ENCODE measurements at regions not wholly inside any gene's neighbourhood (a gene's known extent, or its start where the extent isn't known, plus 50 kb on each side); places are given as distances from the start of the nearest gene placed in this dataset.

DNA sequence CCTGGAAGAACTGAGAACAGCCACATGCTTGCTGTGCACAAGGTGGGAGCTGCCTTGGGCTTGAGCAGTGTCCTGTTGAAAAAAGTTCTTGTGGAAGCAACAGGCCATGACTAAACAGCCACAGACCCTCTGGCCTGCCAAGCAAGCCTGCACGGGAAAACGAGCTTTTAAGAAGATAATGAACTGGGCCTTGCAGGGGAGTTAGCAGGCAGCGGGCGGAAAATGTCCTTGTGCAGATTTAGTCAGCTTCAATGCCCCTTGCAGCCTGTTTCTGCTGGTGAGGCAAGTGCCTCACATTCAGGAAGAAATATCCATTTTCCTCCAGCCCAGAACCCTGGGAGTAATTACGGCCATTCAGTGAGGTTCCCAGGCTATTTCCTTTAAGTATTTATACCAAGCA is 126.2 kb upstream of the KLHL25 start:
- DNase-seq (ENCODE audit: low read depth), result no peak
- TF ChIP-seq, protein P1, sequence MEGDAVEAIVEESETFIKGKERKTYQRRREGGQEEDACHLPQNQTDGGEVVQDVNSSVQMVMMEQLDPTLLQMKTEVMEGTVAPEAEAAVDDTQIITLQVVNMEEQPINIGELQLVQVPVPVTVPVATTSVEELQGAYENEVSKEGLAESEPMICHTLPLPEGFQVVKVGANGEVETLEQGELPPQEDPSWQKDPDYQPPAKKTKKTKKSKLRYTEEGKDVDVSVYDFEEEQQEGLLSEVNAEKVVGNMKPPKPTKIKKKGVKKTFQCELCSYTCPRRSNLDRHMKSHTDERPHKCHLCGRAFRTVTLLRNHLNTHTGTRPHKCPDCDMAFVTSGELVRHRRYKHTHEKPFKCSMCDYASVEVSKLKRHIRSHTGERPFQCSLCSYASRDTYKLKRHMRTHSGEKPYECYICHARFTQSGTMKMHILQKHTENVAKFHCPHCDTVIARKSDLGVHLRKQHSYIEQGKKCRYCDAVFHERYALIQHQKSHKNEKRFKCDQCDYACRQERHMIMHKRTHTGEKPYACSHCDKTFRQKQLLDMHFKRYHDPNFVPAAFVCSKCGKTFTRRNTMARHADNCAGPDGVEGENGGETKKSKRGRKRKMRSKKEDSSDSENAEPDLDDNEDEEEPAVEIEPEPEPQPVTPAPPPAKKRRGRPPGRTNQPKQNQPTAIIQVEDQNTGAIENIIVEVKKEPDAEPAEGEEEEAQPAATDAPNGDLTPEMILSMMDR (IDR thresholded peaks at IDR 0.05; ENCODE audit: insufficient read depth, low read depth, low read length, missing control alignments), result no peak
- H3K4me3 ChIP-seq (ENCODE audit: low read depth, low read length), result no peak overlapping the region

DNA sequence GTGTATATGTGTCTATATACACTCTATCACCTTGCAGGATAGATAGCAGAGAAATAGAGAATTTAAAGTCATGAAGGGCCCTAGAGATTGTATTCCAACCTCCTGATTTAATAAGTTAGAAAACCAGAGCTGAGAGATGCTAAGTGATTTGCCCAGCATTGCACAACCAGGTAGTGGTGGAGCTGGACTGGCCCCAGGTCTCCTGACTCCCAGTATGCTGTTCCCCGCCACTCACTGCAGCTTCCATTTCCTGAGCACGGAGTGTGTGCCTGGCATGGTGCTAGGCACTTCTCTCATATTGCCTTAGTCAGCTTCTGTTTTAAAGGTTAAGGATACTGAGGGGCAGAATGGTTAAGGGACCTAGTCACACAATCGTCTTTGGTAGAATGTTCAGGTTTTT is 129.4 kb upstream of the KLHL25 start:
- no peak for DNase-seq (ENCODE audit: low read depth)
- no peak overlapping the region for H3K4me3 ChIP-seq (ENCODE audit: low read depth, low read length)
- TF ChIP-seq, protein P1 (IDR thresholded peaks at IDR 0.05; ENCODE audit: insufficient read depth, low read depth, low read length, missing control alignments), result no peak

DNA sequence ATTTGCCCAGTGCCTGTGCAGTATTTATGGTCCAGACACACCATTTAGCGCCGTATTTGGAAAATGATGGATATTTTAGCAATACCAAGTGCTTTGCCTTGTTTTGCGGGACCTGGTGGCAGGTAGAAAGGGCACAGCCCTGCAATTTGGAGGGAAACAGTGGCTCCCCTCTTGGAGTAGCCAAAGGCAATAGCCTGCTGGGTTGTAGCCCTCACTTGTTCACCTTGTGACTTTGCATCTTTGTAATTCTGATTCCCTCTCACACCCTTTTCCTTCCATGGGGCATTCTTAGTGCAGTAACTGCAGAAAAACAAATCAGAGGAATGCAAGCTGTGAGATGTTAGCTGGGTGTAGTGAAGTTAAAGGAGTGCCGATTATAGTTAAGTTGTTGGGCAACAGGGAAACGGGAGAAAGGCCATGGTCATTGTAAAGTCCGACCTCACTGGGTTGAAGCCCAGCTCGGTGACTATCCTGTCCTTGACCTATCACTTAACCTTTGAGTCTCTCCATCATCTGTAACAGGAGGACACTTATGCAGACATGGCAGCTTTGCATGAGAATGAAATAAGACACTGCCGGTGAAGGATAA is 131.0 kb upstream of the KLHL25 start:
- no peak overlapping the region for H3K4me3 ChIP-seq (ENCODE audit: low read depth, low read length)
- no peak for DNase-seq (ENCODE audit: low read depth)

DNA sequence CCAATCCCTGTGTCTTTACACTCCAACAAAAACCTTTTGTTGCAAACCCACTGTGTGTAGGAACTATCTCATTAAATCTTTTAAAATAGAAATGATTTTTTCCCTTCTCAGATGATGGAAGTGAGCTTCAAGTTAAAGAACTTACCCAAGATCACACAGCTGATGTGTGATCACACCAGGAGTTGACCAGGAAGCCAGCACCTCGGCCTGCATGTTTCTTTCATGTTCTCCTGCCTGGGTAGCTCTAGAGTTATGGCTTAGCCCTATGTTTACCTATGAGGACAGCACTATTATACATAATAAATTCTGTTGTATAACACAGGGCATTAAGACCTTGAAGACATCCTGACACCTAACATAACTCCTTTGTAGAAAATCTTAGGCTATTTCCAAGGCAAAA is 132.1 kb upstream of the KLHL25 start:
- TF ChIP-seq, protein P1 (IDR thresholded peaks at IDR 0.05; ENCODE audit: insufficient read depth, low read depth, low read length, missing control alignments), result no peak
- no peak overlapping the region for H3K4me3 ChIP-seq (ENCODE audit: low read depth, low read length)
- DNase-seq (ENCODE audit: low read depth), result no peak

More for the DNA sequence above, 131.0 kb upstream of the KLHL25 start:
- TF ChIP-seq, protein P1 (IDR thresholded peaks at IDR 0.05; ENCODE audit: insufficient read depth, low read depth, low read length, missing control alignments), result no peak

DNA sequence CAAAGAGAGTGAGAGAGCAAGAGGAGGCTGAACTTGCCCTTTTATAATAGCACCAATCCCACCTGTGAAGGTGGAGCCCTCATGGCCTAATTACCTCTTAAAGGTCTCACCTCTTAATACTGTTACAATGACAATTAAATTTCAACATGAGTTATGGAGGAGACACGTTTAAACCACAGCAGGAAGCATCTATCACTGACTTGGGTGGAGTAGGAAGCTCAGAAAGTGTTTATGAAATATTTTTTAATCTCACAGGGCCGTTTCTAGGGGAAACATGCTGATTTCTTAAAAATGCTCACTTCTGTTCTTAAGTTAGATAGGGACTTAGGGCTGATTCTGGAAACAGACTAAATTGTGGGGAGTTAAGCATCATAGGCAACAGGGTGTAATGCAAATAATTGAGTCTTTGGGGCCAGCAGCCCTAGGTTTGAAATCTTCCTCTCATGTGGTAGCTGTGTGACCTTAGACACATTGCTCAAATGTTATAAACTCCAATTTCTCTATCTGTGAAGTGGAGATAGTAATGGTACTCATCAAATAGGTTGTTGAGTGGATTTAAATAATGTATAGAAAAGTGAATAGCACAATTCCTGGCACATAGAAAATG is 133.3 kb upstream of the KLHL25 start:
- H3K4me3 ChIP-seq (ENCODE audit: low read depth, low read length), result no peak overlapping the region
- no peak for DNase-seq (ENCODE audit: low read depth)
- TF ChIP-seq, protein P1 (IDR thresholded peaks at IDR 0.05; ENCODE audit: insufficient read depth, low read depth, low read length, missing control alignments), result no peak

DNA sequence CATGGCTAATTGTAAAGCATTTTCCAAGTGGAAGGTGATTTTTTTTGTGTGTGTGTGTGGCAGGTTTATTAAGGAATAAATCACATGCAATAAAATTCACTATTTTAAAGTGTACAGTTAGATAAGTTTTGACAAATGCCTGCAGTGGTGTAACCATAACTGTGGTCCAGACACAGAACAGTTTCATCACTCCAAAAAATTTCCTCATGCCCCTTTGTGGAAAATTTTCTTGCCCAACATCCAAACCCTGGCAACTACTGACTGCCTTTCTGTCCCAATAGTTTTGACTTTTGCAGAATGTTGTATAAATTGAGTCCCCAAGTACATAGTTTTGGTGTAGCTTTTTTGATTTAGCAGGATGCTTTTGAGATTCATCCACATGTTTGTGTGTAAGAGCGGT is 135.1 kb upstream of the KLHL25 start:
- DNase-seq (ENCODE audit: low read depth), result no peak
- H3K4me3 ChIP-seq (ENCODE audit: low read depth, low read length), result no peak overlapping the region
- TF ChIP-seq, protein P1 (IDR thresholded peaks at IDR 0.05; ENCODE audit: insufficient read depth, low read depth, low read length, missing control alignments), result no peak

DNA sequence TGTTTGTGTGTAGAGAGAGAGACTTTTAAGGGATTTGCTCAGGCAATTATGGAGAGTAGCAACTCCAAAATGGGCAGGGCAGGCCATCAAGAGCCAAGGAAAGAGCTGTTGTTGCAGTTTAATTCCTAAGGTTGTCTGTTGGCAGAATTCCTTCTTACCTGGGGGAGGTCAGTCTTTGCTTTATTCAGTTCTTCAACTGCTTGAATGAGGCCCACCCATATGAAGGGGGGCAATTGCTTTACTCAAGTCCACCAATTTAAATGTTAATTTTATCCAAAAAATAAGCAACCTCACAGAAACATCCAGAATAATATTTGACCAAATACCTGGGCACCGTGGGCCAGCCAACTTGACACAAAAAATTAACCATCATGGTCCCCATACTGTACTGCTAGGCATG is 137.7 kb upstream of the KLHL25 start:
- no peak for DNase-seq (ENCODE audit: low read depth)
- H3K4me3 ChIP-seq (ENCODE audit: low read depth, low read length), result no peak overlapping the region
- TF ChIP-seq, protein P1 (IDR thresholded peaks at IDR 0.05; ENCODE audit: insufficient read depth, low read depth, low read length, missing control alignments), result no peak
